GM12878 (cell line): ENCODE measurements at regions not wholly inside any gene's neighbourhood (a gene's known extent, or its start where the extent isn't known, plus 50 kb on each side); places are given as distances from the start of the nearest gene placed in this dataset.

Source experiments
- ATAC-seq: fragments of 200-7000 bp; cut with Tn5 transposase; 3 replicates; pipeline ENCODE4 v1.9.1; 2020; ENCODE audit warnings: mild to moderate bottlenecking, moderate library complexity
- BruUV-seq: library from RNA; stranded (reverse); fragments of 400-500 nt; replicated peaks from 2 replicates; lab custom pipeline; 2021; lab: Mats Ljungman, UMichigan
- CTCF ChIA-PET: fragments of 300-600 bp; sonication (Branson Sonifier 250); formaldehyde crosslinking; extraction: SDS; loops from one replicate; lab custom pipeline; 2021; ENCODE audit warnings: inconsistent platforms; lab: Yijun Ruan, JAX
- POLR2A ChIA-PET: fragments of 350-600 bp; formaldehyde crosslinking; extraction: SDS; loops from one replicate; lab custom pipeline; 2021; ENCODE audit warnings: inconsistent platforms; lab: Charles Lee
- RAD21 ChIA-PET: fragments of 300-600 bp; sonication (Branson Sonifier 250); formaldehyde crosslinking; loops from one replicate; lab custom pipeline; 2023; ENCODE audit warnings: antibody characterized with exemption; ENCODE audit not compliant: unreplicated experiment; lab: Charles Lee
- SMC1A ChIA-PET: fragments of 300-600 bp; sonication (Branson Sonifier 250); formaldehyde crosslinking; loops from one replicate; lab custom pipeline; 2023; ENCODE audit not compliant: unreplicated experiment, uncharacterized antibody; lab: Charles Lee
- DNase-seq: peaks from one replicate; pipeline ENCODE4 v3.0.0-alpha.2; 2011; ENCODE audit warnings: low read depth, low spot score
- FAIRE-seq: peaks from 3 replicates; lab custom pipeline; 2011; peaks lifted over from hg19 to GRCh38; lab: Jason Lieb, UNC
- H2AFZ ChIP-seq: 2 replicates; pipeline ENCODE4 v1.6.0; 2011; ENCODE audit warnings: low read depth, low read length, control low read depth; ENCODE audit not compliant: control insufficient read depth
- H3K27ac ChIP-seq: 2 replicates; pipeline ENCODE4 v1.5.1; 2011; ENCODE audit warnings: control low read depth; ENCODE audit not compliant: control insufficient read depth, insufficient read depth
- H3K27me3 ChIP-seq, 2 experiments: replicated peaks in 1 of 2; 2 replicates each; pipeline versions ENCODE4 v1.6.0 to v1.6.1; 2011; ENCODE audit warnings: low read length in 1 of 2; ENCODE audit not compliant: control insufficient read depth in 2 of 2, insufficient read depth in 2 of 2
- H3K36me3 ChIP-seq, 2 experiments: 2 replicates each; pipeline ENCODE4 v1.5.1; 2011; ENCODE audit warnings: low read length in 1 of 2; ENCODE audit not compliant: control insufficient read depth in 2 of 2, insufficient read depth in 2 of 2
- H3K4me1 ChIP-seq: 2 replicates; pipeline ENCODE4 v1.6.1; 2011; ENCODE audit warnings: mild to moderate bottlenecking, low read length, moderate library complexity, mixed read lengths; ENCODE audit not compliant: control insufficient read depth, insufficient read depth
- H3K4me2 ChIP-seq: 2 replicates; pipeline ENCODE4 v1.6.0; 2011; ENCODE audit warnings: control low read depth; ENCODE audit not compliant: control insufficient read depth, insufficient read depth
- H3K4me3 ChIP-seq: fragments of 200-600 bp; sonication (generic); 2 replicates; pipeline ENCODE4 v1.5.1; 2016
- H3K79me2 ChIP-seq: 2 replicates; pipeline ENCODE4 v1.6.0; 2011; ENCODE audit warnings: low read length; ENCODE audit not compliant: control insufficient read depth, insufficient read depth
- H3K9ac ChIP-seq: 2 replicates; pipeline ENCODE4 v1.8.0; 2011; ENCODE audit warnings: low read length, control low read depth, mixed read lengths; ENCODE audit not compliant: control insufficient read depth, insufficient read depth
- H3K9me3 ChIP-seq: replicated peaks from 3 replicates; pipeline ENCODE4 v1.5.1; 2011; ENCODE audit warnings: mild to moderate bottlenecking, low read length; ENCODE audit not compliant: control insufficient read depth, insufficient read depth
- H4K20me1 ChIP-seq: 2 replicates; pipeline ENCODE4 v1.6.0; 2011; ENCODE audit not compliant: control insufficient read depth, insufficient read depth
- CEBPZ ChIP-seq: fragments of 150-350 bp; IDR thresholded peaks from 2 replicates; pipeline ENCODE4 v1.6.1; 2016; ENCODE audit warnings: low read depth, low read length
- CUX1 ChIP-seq: IDR thresholded peaks from 2 replicates; pipeline ENCODE4 v1.6.1; 2012; ENCODE audit warnings: improper control_type of control experiment, low read depth, low read length; ENCODE audit not compliant: insufficient replicate concordance
- ELK1 ChIP-seq: IDR thresholded peaks from 2 replicates; pipeline ENCODE4 v1.6.1; 2012; ENCODE audit warnings: low read depth, low read length, improper control_type of control experiment
- FOXK2 ChIP-seq: fragments of 450-650 bp; IDR thresholded peaks from 2 replicates; pipeline ENCODE4 v1.6.1; 2017; ENCODE audit warnings: mild to moderate bottlenecking, moderate library complexity
- HDAC2 ChIP-seq: fragments of 200-600 bp; sonication (generic); IDR thresholded peaks from 2 replicates; pipeline ENCODE4 v1.6.1; 2017
- IKZF1 ChIP-seq: fragments of 450-650 bp; conservative IDR thresholded peaks from 2 replicates; pipeline ENCODE4 v1.6.1; 2017; ENCODE audit warnings: antibody characterized with exemption, mild to moderate bottlenecking
- IRF3 ChIP-seq: fragments of 450-650 bp; IDR thresholded peaks from 2 replicates; pipeline ENCODE4 v1.6.1; 2014; ENCODE audit warnings: mild to moderate bottlenecking
- MAX ChIP-seq: IDR thresholded peaks from 2 replicates; pipeline ENCODE4 v1.6.1; 2012; ENCODE audit warnings: low read depth, low read length, improper control_type of control experiment
- MEF2B ChIP-seq: fragments of 450-650 bp; IDR thresholded peaks from 2 replicates; pipeline ENCODE4 v1.6.1; 2018; ENCODE audit warnings: mild to moderate bottlenecking, moderate library complexity; ENCODE audit not compliant: partially characterized antibody, poor library complexity, severe bottlenecking
- MYC ChIP-seq: IDR thresholded peaks from 2 replicates; pipeline ENCODE4 v1.6.1; 2011; ENCODE audit warnings: mild to moderate bottlenecking, low read length, moderate library complexity, inconsistent platforms; ENCODE audit not compliant: insufficient read depth, insufficient replicate concordance, insufficient read length, severe bottlenecking
- RBBP5 ChIP-seq: fragments of 200-600 bp; sonication (generic); conservative IDR thresholded peaks from 2 replicates; pipeline ENCODE4 v1.6.1; 2016
- SRF ChIP-seq, 2 experiments: IDR thresholded peaks; 2 replicates each; pipeline ENCODE4 v1.6.1; 2011; ENCODE audit warnings: low read depth in 2 of 2, low read length in 2 of 2, mild to moderate bottlenecking in 1 of 2, moderate library complexity in 1 of 2
- WGBS: methylation state at CpG from one replicate; pipeline ENCODE4 v1.1.6; 2016; ENCODE audit warnings: low lambda C conversion rate; ENCODE audit not compliant: insufficient replicate concordance, insufficient coverage; ENCODE audit errors: missing lambda C conversion rate; 5-methylcytosine and 5-hydroxymethylcytosine counted together
- in situ Hi-C: fragments of 300-500 bp; cut with MboI; formaldehyde crosslinking; loops from 9 replicates; pipeline ENCODE4 v1.14.3; 2018; ENCODE audit warnings: mixed read lengths
- intact Hi-C: fragments of 100-400 bp; cut with micrococcal nuclease; formaldehyde crosslinking; loops from one replicate; pipeline ENCODE4 v1.14.2; 2022; ENCODE audit not compliant: unreplicated experiment

GRCh38 chr12:113643177-113643974 is 171.7 kb upstream of the LHX5 start:
- H3K79me2 ChIP-seq, result no peaks in the 10 kb centered on the region
- H3K4me3 ChIP-seq, result no peak overlapping the region
- H3K4me1 ChIP-seq, result no peaks in the 10 kb centered on the region
- no peaks in the 10 kb centered on the region for H3K9me3 ChIP-seq
- BruUV-seq, result no TSS peak
- in situ Hi-C loops (no loop called here), intact Hi-C loops (no loop called here)
- ATAC-seq (no peak), FAIRE-seq (no peak), DNase-seq (no peak)
- H3K36me3 ChIP-seq, result no peaks in the 10 kb centered on the region
- H2AFZ ChIP-seq, result no peak overlapping the region
- peaks cover 0 to 2% of the 10 kb centered on the region in 2 experiments; a peak in 3 of 4 replicates for H3K27me3 ChIP-seq
- no peak overlapping the region for H3K9ac ChIP-seq
- ChIA-PET CTCF (interaction anchor here (0.6 to 1.2 kb wide), 2 partner anchors 60 to 224 kb away, joined by 3 read pairs; no protein-coding TSS in a partner anchor), SMC1A (no interaction called here), POLR2A (no interaction called here), RAD21 (no interaction called here)
- H3K4me2 ChIP-seq, result no peak overlapping the region
- H4K20me1 ChIP-seq, result no peaks in the 10 kb centered on the region
- WGBS, result 6% methylated on average over 8 of the region's 8 CpGs
- H3K27ac ChIP-seq, result no peak overlapping the region
- no peak for TF ChIP-seq FOXK2
- TF ChIP-seq MEF2B, result no peak
- TF ChIP-seq ELK1, result no peak
- TF ChIP-seq HDAC2, result no peak
- no peak for TF ChIP-seq IKZF1
- no peak for TF ChIP-seq CEBPZ
- TF ChIP-seq SRF (IDR thresholded peaks at IDR 0.05; ENCODE audit: low read depth in 2 of 2, low read length in 2 of 2), result no peak
- TF ChIP-seq MAX, result no peak
- no peak for TF ChIP-seq MYC
- TF ChIP-seq CUX1, result no peak
- no peak for TF ChIP-seq RBBP5
- no peak for TF ChIP-seq IRF3
